Activated naive CD8-positive, alpha-beta T cell (primary cell): ENCODE measurements at regions not wholly inside any gene's neighbourhood (a gene's known extent, or its start where the extent isn't known, plus 50 kb on each side); places are given as distances from the start of the nearest gene placed in this dataset.

Experiments
- H3K27ac Mint-ChIP-seq: one replicate; pipeline ENCODE4 v1.8.0; 2021; ENCODE audit warnings: mixed read lengths
- H3K27me3 Mint-ChIP-seq: one replicate; pipeline ENCODE4 v1.8.0; 2021; ENCODE audit warnings: mixed read lengths
- H3K36me3 Mint-ChIP-seq: one replicate; pipeline ENCODE4 v1.8.0; 2021; ENCODE audit warnings: mixed read lengths
- H3K4me1 Mint-ChIP-seq: one replicate; pipeline ENCODE4 v1.8.0; 2021; ENCODE audit warnings: low read depth, mixed read lengths
- H3K4me3 Mint-ChIP-seq: one replicate; pipeline ENCODE4 v1.8.0; 2021; ENCODE audit warnings: mild to moderate bottlenecking, mixed read lengths
- H3K9me3 Mint-ChIP-seq: one replicate; pipeline ENCODE4 v1.8.0; 2021; ENCODE audit warnings: low read depth, mixed read lengths

- Mint-ChIP-seq H3K4me3 (no peak overlapping the region), H3K4me1 (no peaks in the 10 kb centered on the region), H3K27ac (no peak overlapping the region)
These were observed 88.1 kb downstream of the HDGFL1 start for GRCh38 chr6:22657352-22657980.

DNA sequence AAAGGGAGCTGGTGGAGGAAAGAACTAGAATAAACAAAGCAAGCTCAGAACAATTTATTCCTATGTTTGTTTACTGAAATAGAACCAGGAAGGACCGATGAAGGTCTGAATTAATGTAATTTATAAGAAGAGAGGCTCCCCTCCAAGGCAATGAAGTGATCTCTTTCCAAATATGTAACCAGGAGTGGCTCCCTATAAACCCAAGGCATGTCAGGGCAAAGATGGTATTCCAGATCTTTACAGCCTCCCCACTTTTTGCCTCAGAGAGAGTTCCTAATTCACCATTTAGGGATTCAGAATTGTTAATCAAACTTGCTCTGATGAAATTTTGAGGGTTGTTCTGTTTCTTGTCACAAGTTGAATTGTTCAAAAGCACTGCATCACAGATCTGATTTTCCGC lies 88.8 kb downstream of the HDGFL1 start:
- Mint-ChIP-seq H3K27ac (no peak overlapping the region), H3K9me3 (no peaks in the 10 kb centered on the region), H3K27me3 (no peaks in the 10 kb centered on the region), H3K4me3 (no peak overlapping the region), H3K36me3 (no peaks in the 10 kb centered on the region), H3K4me1 (no peaks in the 10 kb centered on the region)

More at GRCh38 chr6:22657352-22657980, 88.1 kb downstream of the HDGFL1 start:
- Mint-ChIP-seq H3K9me3 (no peaks in the 10 kb centered on the region), H3K36me3 (no peaks in the 10 kb centered on the region), H3K27me3 (no peaks in the 10 kb centered on the region)

DNA sequence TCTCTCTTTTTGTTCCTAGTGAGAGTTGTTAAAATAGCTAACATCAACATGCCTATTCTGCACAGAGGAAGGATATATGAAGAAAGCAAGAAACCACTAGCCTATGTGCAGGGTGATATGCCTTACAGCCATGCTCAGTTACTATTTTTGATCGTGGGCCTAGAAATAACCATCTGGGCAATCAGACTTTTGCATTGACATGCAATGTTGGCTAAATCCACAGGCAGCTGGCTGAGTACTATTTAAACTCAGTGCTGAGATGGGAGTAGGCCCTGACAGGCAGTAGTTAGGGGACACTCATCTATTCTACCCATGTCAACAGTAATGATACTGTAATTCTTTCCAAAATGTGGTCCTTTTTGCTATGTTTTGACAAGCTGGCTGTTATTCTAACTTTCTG lies 89.6 kb downstream of the HDGFL1 start:
- H3K36me3 Mint-ChIP-seq = no peaks in the 10 kb centered on the region
- no peaks in the 10 kb centered on the region for H3K9me3 Mint-ChIP-seq
- H3K27ac Mint-ChIP-seq = no peak overlapping the region
- no peaks in the 10 kb centered on the region for H3K27me3 Mint-ChIP-seq
- H3K4me1 Mint-ChIP-seq = no peaks in the 10 kb centered on the region
- H3K4me3 Mint-ChIP-seq = no peak overlapping the region

GRCh38 chr6:22664968-22665367 lies 95.6 kb downstream of the HDGFL1 start:
- H3K9me3 Mint-ChIP-seq = no peaks in the 10 kb centered on the region
- H3K36me3 Mint-ChIP-seq = no peaks in the 10 kb centered on the region
- H3K27ac Mint-ChIP-seq = no peak overlapping the region
- no peak overlapping the region for H3K4me3 Mint-ChIP-seq
- no peaks in the 10 kb centered on the region for H3K27me3 Mint-ChIP-seq
- no peaks in the 10 kb centered on the region for H3K4me1 Mint-ChIP-seq

DNA sequence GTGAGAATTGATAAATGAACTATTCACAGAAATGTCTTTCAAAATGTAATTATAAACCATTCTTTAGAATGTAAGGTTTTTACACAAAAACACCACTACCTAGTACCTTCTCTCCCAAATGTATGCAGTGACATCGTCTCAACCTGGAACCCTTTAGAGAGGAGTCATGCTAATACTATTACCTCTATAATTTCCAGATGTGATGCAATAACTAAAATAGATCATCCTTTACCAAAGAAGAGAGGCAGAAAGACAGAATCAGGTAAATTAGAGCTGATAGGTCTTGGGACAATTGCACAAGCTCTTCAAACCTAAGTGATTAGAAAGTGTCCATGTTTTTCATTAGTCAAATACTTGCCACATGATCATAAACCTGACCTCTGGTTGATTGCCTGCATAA lies 96.7 kb downstream of the HDGFL1 start:
- H3K9me3 Mint-ChIP-seq = no peaks in the 10 kb centered on the region
- H3K36me3 Mint-ChIP-seq = no peaks in the 10 kb centered on the region
- H3K27ac Mint-ChIP-seq = no peak overlapping the region
- no peaks in the 10 kb centered on the region for H3K4me1 Mint-ChIP-seq
- H3K4me3 Mint-ChIP-seq = no peak overlapping the region
- H3K27me3 Mint-ChIP-seq = no peaks in the 10 kb centered on the region

GRCh38 chr6:22666586-22666985 lies 97.2 kb downstream of the HDGFL1 start:
- no peak overlapping the region for H3K4me3 Mint-ChIP-seq
- no peaks in the 10 kb centered on the region for H3K4me1 Mint-ChIP-seq
- H3K36me3 Mint-ChIP-seq = no peaks in the 10 kb centered on the region
- H3K9me3 Mint-ChIP-seq = no peaks in the 10 kb centered on the region
- H3K27ac Mint-ChIP-seq = no peak overlapping the region
- no peaks in the 10 kb centered on the region for H3K27me3 Mint-ChIP-seq

GRCh38 chr6:22667855-22668254 lies 98.5 kb downstream of the HDGFL1 start:
- Mint-ChIP-seq H3K27ac (no peak overlapping the region), H3K9me3 (no peaks in the 10 kb centered on the region), H3K36me3 (no peaks in the 10 kb centered on the region), H3K27me3 (no peaks in the 10 kb centered on the region), H3K4me1 (no peaks in the 10 kb centered on the region), H3K4me3 (no peak overlapping the region)

GRCh38 chr6:22668307-22668706 lies 98.9 kb downstream of the HDGFL1 start:
- Mint-ChIP-seq H3K9me3 (no peaks in the 10 kb centered on the region), H3K27ac (no peak overlapping the region), H3K4me3 (no peak overlapping the region), H3K27me3 (no peaks in the 10 kb centered on the region), H3K36me3 (no peaks in the 10 kb centered on the region), H3K4me1 (no peaks in the 10 kb centered on the region)

GRCh38 chr6:22668717-22669116 lies 99.4 kb downstream of the HDGFL1 start:
- H3K4me1 Mint-ChIP-seq = no peaks in the 10 kb centered on the region
- H3K4me3 Mint-ChIP-seq = no peak overlapping the region
- no peaks in the 10 kb centered on the region for H3K27me3 Mint-ChIP-seq
- H3K36me3 Mint-ChIP-seq = no peaks in the 10 kb centered on the region
- H3K9me3 Mint-ChIP-seq = no peaks in the 10 kb centered on the region
- no peak overlapping the region for H3K27ac Mint-ChIP-seq

GRCh38 chr6:22670605-22671004 lies 101.2 kb downstream of the HDGFL1 start:
- H3K4me1 Mint-ChIP-seq = no peaks in the 10 kb centered on the region
- no peaks in the 10 kb centered on the region for H3K36me3 Mint-ChIP-seq
- no peak overlapping the region for H3K27ac Mint-ChIP-seq
- no peaks in the 10 kb centered on the region for H3K27me3 Mint-ChIP-seq
- no peaks in the 10 kb centered on the region for H3K9me3 Mint-ChIP-seq
- no peak overlapping the region for H3K4me3 Mint-ChIP-seq

DNA sequence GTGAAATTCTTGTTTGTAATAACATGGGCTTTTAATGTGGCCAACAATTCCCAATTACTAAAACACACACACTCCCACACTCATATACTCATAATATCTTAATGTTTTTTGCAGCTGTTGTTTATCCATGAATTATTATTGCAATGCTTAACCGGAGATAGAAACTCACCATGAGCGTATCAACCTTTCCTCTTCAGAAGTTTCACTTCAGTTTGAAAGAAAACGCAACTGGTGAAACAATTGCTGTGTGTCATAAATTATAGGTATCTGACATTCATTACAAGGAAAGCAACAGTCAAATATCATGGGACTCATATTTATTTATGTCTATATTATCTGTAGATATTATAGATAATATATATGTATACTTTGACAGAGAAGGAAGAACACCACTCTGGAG lies 104.1 kb downstream of the HDGFL1 start:
- no peak overlapping the region for H3K4me3 Mint-ChIP-seq
- no peak overlapping the region for H3K27ac Mint-ChIP-seq
- no peaks in the 10 kb centered on the region for H3K36me3 Mint-ChIP-seq
- H3K9me3 Mint-ChIP-seq = no peaks in the 10 kb centered on the region
- H3K27me3 Mint-ChIP-seq = no peaks in the 10 kb centered on the region
- no peaks in the 10 kb centered on the region for H3K4me1 Mint-ChIP-seq

DNA sequence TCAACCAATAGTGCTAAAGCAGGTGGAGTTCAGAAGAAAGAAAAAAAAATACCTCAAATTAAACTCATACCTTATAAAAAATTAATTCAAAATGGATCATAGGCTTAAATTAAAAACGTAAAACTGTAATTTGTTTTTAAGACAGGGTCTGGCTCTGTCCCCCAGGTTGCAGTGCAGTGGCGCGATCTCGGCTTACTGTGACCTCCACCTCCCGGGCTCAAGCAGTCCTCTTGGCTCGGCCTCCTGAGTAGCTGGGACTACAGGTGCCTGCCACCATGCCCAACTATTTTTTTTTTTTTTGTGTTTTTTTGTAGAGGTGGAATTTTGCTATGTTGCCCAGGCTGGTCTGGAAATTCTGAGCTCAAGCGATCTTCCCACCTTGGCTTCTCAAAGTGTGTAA lies 111.6 kb downstream of the HDGFL1 start:
- Mint-ChIP-seq H3K4me3 (no peak overlapping the region), H3K4me1 (no peaks in the 10 kb centered on the region), H3K36me3 (no peaks in the 10 kb centered on the region), H3K27ac (no peak overlapping the region), H3K9me3 (no peaks in the 10 kb centered on the region), H3K27me3 (no peaks in the 10 kb centered on the region)

GRCh38 chr6:22681761-22682160 lies 112.4 kb downstream of the HDGFL1 start:
- Mint-ChIP-seq H3K4me1 (no peaks in the 10 kb centered on the region), H3K27me3 (no peaks in the 10 kb centered on the region), H3K27ac (no peak overlapping the region), H3K4me3 (no peak overlapping the region), H3K36me3 (no peaks in the 10 kb centered on the region), H3K9me3 (no peaks in the 10 kb centered on the region)

DNA sequence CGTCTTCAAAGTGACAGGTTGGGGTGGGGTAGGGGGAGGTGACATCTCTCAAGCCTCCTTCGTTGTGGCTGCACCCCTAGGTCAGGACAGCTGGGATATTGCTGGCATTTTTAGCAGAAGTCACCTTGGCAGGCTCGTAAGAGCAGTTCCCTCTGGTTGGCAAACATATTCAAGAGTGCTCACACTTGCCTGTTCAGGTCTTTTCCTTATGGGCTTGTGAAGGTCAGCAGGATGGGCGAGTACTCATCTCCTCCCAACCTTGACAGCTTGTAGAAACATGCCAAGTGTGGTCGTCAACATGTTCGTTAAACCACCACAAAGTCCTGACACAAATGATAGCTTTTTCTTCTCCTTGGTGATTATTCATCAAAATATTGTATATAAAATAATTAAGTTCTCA lies 113.6 kb downstream of the HDGFL1 start:
- Mint-ChIP-seq H3K4me3 (no peak overlapping the region), H3K4me1 (no peaks in the 10 kb centered on the region), H3K36me3 (no peaks in the 10 kb centered on the region), H3K27ac (no peak overlapping the region), H3K27me3 (no peaks in the 10 kb centered on the region), H3K9me3 (no peaks in the 10 kb centered on the region)

DNA sequence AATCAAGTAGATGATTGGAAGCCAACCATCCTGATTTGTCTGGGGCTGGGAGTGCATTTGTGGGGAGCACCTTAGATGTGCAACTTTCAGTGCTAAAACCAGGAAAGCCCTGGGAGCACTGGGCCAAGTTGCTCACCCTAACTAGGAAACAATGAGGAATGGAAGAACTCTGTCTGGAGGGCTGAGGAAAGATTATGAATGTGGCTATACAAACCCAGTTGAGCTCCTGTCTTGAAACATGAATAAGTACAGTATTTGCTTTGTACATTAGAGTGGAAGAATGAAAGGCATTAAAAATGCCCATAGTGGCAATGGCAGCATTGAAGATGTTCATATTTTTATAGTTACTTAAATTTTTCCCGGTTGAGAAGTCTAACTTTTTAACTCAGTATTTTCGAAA lies 121.1 kb downstream of the HDGFL1 start:
- no peaks in the 10 kb centered on the region for H3K4me1 Mint-ChIP-seq
- H3K27ac Mint-ChIP-seq = no peak overlapping the region
- no peak overlapping the region for H3K4me3 Mint-ChIP-seq
- H3K9me3 Mint-ChIP-seq = no peaks in the 10 kb centered on the region
- no peaks in the 10 kb centered on the region for H3K36me3 Mint-ChIP-seq
- H3K27me3 Mint-ChIP-seq = no peaks in the 10 kb centered on the region

DNA sequence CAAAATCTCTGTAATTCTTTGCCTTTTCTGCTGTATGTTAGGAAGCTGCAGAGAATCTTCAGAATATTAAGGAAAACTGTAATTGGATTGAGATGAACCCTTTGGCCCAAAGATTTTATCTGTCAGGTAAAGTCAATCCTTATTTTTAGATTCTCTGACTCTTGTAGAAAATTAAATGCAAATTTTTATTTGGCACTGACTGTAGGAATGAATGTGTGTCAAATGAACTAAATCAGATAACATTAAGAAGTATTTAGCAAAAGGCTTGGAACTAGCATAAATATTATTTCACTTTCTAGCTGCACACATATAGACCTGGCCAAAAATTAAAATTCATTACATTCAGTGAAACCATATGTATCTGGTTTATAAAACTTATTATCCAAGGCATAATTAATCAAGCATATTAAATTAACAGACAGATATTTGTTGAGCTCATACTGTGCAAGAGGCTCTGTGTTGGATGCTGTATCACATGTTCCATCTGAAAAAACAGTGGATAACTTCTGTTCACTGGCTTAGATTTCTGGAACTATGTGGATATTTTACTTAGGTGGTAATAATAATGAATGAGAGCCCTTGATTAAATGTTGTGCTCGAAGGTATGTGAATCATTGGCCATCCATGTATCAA lies 124.8 kb downstream of the HDGFL1 start:
- Mint-ChIP-seq H3K27ac (no peak overlapping the region), H3K36me3 (no peaks in the 10 kb centered on the region), H3K4me1 (no peaks in the 10 kb centered on the region), H3K27me3 (no peaks in the 10 kb centered on the region), H3K9me3 (no peaks in the 10 kb centered on the region), H3K4me3 (no peak overlapping the region)
